T follicular helper cell (primary cell): ENCODE measurements at regions not wholly inside any gene's neighbourhood (a gene's known extent, or its start where the extent isn't known, plus 50 kb on each side); places are given as distances from the start of the nearest gene placed in this dataset.
"Not testable (repeated sequence)": the region's sequence is repeated elsewhere in the genome, so short reads cannot be mapped to it uniquely, and the experiment has no call there.

Experiments
- DNase-seq: peaks from one replicate; pipeline ENCODE4 v3.0.0-alpha.2; 2020; ENCODE audit warnings: low read depth

GRCh38 chr4:1561286-1561990 is 122.7 kb downstream of the FAM53A start:
- no peak for DNase-seq

DNA sequence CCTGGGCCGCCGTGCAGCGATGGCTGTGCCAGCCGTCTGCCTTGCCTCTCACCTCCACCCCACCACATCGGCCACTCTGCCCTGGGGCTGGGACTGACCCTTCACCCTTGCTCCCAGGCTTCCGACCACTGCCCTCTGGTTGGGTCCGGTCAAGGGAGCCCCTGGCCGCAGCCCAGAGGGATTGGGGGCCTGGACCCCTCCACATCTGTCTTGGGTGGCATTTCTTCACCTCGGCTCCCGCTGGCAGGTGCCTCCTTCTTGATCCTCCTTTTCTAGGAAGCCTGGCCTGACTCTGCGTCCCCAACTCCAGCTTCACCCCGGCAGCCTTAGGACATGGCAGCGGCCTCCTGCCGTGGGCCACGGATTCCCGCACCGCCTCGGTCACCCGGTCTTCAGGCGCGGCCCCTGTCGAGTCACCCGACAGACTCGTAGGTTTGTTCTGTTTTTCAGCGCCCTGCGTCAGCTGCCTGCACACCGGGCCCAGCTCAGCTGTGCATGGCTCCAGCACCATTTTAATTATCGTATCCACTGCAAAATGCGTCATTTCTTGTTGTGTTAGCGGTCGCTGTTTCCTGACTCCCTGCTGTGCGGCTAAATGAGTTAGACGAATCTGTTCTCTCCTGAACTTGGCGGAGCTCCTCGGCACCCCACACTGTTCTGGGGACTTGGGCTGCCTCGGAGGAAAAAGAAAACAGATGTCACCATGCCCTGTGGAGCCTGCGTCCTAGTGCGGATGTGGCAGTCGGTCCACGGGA is 124.0 kb downstream of the FAM53A start:
- no peak for DNase-seq

GRCh38 chr4:1558205-1558604 is 125.9 kb downstream of the FAM53A start:
- DNase-seq = no peak

DNA sequence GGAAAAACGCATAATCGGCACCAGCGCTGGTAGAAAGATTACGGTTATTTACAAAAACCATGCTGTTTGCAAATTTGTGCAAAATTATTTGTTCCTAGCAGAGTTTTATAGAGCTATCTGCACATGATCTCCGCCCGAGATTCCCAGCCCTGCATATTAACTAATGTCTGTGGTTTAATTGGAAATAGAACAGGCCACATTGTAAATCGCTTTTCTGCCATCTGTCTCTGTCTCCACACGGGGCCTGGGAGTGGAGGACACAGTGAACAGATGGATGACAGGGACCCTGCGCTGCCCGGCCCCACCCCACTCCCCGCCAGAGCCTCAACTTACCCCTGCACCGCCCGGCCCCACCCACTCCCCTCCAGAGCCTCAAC is 126.9 kb downstream of the FAM53A start:
- no peak for DNase-seq

DNA sequence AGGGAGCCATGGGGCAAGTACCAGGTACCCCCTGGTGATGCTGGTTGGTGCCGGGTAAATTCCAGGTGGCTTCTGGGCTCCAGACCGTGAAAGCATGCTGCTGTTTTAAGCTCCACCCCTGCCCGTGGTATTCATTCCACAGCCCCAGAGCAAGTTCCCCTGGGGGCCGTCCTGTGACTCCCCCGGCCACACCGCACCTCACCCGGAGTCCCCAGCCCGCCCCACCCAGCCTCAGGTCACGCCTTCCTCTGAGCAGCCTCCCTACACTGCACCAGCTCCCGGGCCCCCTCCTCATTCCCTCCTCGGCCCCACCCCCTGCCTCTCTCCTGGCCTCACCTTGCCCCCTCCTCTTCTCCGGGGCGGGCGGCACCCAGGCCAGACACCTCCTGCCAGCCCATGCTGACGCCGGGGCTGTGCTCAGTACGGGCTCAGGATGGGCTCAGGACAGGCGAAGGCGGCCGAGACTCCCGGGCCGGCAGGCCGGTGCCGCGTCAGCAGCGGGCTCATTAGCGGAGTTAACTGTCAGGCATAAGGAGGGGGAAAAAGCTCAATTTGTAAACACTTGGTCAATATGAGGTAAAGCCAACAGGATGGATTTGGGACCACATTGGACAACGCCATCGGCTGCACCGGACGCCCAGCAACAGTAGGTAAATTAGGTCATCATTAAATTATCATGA is 127.4 kb downstream of the FAM53A start:
- DNase-seq = no peak

DNA sequence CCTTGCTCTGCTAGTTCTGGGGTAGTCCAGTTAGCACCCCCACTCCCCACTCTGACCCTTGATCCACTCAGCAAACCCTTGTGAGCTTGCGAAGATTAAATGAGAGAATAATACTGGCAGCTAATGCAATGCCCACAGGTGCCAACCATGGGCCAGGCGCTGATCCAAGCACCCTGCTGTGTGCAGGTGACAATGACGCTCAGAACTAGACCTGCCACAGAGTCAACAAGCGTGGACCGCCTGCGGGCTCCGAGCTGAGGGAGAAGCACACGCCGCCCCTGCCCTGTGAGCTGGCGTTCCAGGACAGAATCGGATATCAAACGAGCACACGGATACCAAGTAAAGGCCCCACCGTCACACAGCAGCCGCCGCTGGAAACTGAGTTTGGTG is 129.2 kb downstream of the FAM53A start:
- DNase-seq = no peak

GRCh38 chr4:1554246-1554875 is 129.8 kb downstream of the FAM53A start:
- no peak for DNase-seq

- no peak for DNase-seq
Measured at GRCh38 chr4:1553365-1553764, 130.7 kb downstream of the FAM53A start.

DNA sequence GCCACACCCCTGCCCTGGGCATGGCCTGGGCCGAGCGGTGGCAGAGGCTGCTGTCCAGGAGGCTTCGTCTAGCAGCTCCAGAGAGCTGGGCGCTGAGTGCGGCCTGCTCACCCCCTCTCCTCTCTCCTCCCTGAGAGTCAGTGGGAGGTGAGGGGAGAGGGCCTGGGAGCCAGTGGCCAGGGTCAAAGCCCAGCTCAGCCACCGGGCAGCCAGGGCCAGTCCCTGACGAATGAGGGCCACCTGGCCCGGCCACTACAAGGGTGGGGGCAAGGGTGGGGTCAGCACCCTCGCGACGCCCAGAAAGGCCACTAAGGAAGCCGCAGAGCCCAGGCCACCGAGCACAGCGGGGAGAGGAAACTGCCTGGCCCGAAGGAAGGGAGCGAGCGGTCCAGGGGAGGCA is 131.7 kb downstream of the FAM53A start:
- no peak for DNase-seq

DNA sequence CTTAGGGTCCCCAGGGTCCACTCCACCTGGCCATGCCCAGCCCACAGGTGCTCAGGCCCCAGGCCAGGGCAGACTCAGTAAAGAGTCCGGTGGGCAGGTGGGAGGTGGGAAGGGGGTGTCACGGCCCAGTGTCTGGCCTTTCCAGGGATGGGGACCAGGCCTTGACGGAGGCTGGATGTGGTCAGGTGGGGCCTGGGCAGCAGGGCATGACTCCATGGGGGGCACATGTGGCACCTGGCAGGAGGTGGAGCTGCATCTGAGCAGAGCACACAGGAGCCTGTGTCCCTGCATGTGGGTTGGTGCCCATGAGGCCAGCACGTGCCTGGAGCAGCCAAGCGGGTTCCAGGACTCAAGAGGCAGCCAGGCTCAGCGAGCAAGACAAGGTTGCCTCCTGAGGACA is 132.9 kb downstream of the FAM53A start:
- DNase-seq = no peak

GRCh38 chr4:1550122-1551070 is 133.7 kb downstream of the FAM53A start:
- DNase-seq = no peak

- no peak for DNase-seq
Measured at GRCh38 chr4:1549638-1550035, 134.5 kb downstream of the FAM53A start.

DNA sequence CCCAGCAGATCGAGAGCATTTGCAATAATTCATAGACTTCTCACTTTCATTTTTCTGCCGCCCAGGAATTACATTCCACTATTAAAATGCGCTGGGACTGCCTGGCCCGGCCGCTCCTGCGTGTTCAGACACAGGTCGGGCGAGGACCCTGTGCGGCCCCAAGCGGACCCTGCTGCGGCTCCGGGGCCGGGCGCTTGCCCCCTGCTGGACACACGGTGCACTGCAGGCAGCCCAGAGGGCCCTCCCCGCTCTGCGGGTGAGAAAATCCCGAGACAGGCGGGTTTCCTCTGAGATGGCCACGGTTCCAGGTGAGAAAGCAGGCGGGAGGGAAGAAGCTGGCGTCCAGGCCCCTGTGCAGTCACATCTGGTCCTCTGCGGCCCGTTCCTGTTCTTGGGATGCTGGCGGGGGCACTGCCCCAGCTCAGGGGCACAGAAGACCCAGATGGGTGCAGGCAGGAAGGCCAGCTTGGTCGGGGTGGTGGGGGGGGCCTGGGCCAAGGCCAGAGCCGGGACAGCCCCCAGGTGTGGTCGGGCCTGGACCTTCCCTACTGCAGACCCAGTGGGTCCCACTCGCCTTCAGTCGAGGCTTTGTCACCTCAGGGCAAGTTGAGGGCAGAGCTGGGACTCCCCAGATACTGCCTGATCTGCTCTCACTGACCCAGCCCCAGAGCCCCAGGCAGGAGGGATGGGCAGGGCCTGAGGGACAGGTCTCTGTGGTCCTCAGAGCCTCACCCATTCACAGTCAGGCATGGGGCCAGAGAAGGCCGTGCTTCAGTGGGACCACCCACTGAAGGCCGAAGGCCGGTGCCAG is 135.1 kb downstream of the FAM53A start:
- DNase-seq = peak; percentile 34

DNA sequence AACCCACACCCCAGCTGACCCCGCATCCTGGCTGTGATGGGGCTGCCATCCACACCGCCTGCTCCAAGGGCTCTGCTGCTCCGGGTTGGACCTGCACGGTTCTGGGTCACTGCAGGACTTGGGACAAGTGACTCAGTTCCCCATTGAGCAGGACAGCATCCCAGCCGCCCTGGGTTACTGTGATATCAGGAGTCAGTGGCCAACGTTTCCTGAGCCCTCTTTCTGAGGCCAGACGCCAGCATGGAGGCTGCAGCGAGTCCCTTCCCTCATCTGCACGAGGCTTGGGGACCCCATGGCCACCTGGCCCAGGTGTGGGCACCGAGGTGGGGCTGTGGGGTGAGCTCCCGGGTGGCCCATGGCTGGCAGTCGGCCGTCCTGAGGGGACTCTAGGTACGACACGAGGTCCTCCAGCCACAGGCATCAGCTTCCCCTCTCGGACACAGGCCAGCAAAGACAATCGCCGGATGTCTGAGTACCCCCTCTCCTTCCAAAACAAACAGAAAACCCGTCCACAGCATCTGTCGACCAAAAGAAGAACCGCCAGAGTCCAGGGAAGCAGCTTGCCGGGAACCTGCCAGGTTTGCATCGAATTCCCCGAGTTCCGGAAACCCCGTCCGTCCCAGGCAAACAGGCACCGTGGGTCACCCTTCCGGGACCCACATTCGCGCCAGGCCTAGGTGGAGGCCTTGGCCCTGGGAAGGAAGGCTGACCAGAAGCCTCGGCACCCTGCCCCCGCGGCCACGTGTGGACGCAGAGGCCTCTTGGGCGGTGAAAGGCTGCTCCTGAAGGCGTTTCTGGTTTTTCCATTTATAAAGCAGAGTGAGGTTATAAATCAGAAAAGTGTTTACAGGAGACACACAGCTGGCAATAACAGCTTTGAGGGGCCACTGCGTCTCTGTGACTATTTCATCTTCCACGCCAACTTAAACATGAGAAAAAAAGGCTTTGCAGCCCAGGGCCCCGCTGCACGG is 136.0 kb downstream of the FAM53A start:
- no peak for DNase-seq

GRCh38 chr4:1547131-1547855 is 136.8 kb downstream of the FAM53A start:
- no peak for DNase-seq

- no peak for DNase-seq
Measured at GRCh38 chr4:1544861-1545281, 138.6 kb upstream of the NKX1-1 start.

- DNase-seq = not testable (repeated sequence)
Measured at GRCh38 chr4:1544435-1544834, 138.2 kb upstream of the NKX1-1 start.

- no peak for DNase-seq
Measured at GRCh38 chr4:1543976-1544375, 137.7 kb upstream of the NKX1-1 start.

DNA sequence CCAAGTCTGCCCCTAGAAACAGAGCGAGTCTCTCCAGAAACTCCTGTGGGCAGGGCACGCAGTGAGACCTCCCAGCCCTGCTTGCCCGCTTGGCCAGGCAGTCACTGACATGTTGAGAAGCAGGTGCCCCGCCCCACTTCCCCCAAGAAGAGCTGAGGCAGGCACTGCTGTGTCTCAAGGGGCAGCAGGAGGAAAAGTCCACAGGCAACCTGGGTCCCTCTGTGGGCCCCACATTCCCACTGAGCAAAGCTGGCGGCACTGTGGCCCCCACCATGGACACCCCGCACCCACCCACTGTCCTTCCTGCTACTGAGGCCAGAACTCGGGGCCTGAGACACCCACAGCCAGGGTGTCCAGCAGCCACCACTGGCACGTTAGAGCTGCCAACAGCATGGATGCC is 137.3 kb upstream of the NKX1-1 start:
- DNase-seq = no peak
